Endothelial cell (in vitro differentiated cells): ENCODE measurements at regions not wholly inside any gene's neighbourhood (a gene's known extent, or its start where the extent isn't known, plus 50 kb on each side); places are given as distances from the start of the nearest gene placed in this dataset.

Experiments
- DNase-seq: peaks from one replicate; pipeline ENCODE4 v3.0.0; 2021; ENCODE audit warnings: low spot score
- H3K27ac Mint-ChIP-seq: one replicate; pipeline ENCODE4 v1.8.0; 2021; ENCODE audit warnings: mixed read lengths, inconsistent platforms; ENCODE audit not compliant: unreplicated experiment
- H3K27me3 Mint-ChIP-seq: one replicate; pipeline ENCODE4 v1.8.0; 2021; ENCODE audit warnings: mild to moderate bottlenecking, moderate library complexity, mixed read lengths, inconsistent platforms; ENCODE audit not compliant: unreplicated experiment
- H3K36me3 Mint-ChIP-seq: one replicate; pipeline ENCODE4 v1.8.0; 2021; ENCODE audit warnings: mild to moderate bottlenecking, low read depth, mixed read lengths, inconsistent platforms; ENCODE audit not compliant: unreplicated experiment
- H3K4me1 Mint-ChIP-seq: one replicate; pipeline ENCODE4 v1.8.0; 2021; ENCODE audit warnings: mild to moderate bottlenecking, mixed read lengths, inconsistent platforms; ENCODE audit not compliant: unreplicated experiment
- H3K4me3 Mint-ChIP-seq: one replicate; pipeline ENCODE4 v1.8.0; 2021; ENCODE audit warnings: mild to moderate bottlenecking, mixed read lengths, inconsistent platforms; ENCODE audit not compliant: unreplicated experiment
- H3K9me3 Mint-ChIP-seq: one replicate; pipeline ENCODE4 v1.8.0; 2021; ENCODE audit warnings: mixed read lengths, inconsistent platforms; ENCODE audit not compliant: unreplicated experiment
- TF ChIP-seq, protein P1 (sequence below): fragments of 200-600 bp; sonication (generic); IDR thresholded peaks from one replicate; pipeline ENCODE4 v1.5.0; 2021; ENCODE audit warnings: antibody characterized with exemption; ENCODE audit not compliant: unreplicated experiment

- Mint-ChIP-seq H3K4me3 (no peak overlapping the region), H3K27ac (no peak overlapping the region), H3K27me3 (no peaks in the 10 kb centered on the region), H3K4me1 (no peaks in the 10 kb centered on the region), H3K36me3 (no peaks in the 10 kb centered on the region), H3K9me3 (no peaks in the 10 kb centered on the region)
- TF ChIP-seq, protein P1, sequence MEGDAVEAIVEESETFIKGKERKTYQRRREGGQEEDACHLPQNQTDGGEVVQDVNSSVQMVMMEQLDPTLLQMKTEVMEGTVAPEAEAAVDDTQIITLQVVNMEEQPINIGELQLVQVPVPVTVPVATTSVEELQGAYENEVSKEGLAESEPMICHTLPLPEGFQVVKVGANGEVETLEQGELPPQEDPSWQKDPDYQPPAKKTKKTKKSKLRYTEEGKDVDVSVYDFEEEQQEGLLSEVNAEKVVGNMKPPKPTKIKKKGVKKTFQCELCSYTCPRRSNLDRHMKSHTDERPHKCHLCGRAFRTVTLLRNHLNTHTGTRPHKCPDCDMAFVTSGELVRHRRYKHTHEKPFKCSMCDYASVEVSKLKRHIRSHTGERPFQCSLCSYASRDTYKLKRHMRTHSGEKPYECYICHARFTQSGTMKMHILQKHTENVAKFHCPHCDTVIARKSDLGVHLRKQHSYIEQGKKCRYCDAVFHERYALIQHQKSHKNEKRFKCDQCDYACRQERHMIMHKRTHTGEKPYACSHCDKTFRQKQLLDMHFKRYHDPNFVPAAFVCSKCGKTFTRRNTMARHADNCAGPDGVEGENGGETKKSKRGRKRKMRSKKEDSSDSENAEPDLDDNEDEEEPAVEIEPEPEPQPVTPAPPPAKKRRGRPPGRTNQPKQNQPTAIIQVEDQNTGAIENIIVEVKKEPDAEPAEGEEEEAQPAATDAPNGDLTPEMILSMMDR: no peak
- DNase-seq: no peak
Observed at GRCh38 chr1:83775977-83776603, 222.8 kb downstream of the TTLL7 start.

DNA sequence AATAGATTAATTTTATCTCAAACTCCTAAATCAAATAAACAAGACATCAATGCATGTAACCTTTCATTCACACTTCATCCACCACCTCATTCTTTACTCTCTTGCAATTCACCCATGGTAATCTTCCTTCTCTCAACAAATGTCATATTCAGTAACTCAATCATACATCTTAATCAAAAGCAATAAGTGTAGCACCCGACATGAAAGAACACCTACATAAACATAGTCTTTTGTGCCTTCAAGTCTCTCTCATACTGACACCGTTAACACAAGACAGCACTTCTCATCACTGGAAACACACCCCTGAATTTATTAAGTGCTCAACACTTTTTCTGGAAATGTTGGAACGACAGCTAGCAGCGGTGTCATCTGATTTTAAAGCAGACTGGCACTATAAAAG is 225.9 kb downstream of the TTLL7 start:
- TF ChIP-seq, protein P1: no peak
- DNase-seq: no peak
- Mint-ChIP-seq H3K36me3 (no peaks in the 10 kb centered on the region), H3K4me1 (no peaks in the 10 kb centered on the region), H3K27ac (no peak overlapping the region), H3K9me3 (no peaks in the 10 kb centered on the region), H3K27me3 (no peaks in the 10 kb centered on the region), H3K4me3 (no peak overlapping the region)

GRCh38 chr1:83770319-83770661 is 228.6 kb downstream of the TTLL7 start:
- TF ChIP-seq, protein P1: no peak
- H3K27me3 Mint-ChIP-seq: peaks cover under 1% of the 10 kb centered on the region
- no peaks in the 10 kb centered on the region for H3K9me3 Mint-ChIP-seq
- DNase-seq: no peak
- no peak overlapping the region for H3K4me3 Mint-ChIP-seq
- no peak overlapping the region for H3K27ac Mint-ChIP-seq
- no peaks in the 10 kb centered on the region for H3K36me3 Mint-ChIP-seq
- H3K4me1 Mint-ChIP-seq: no peaks in the 10 kb centered on the region

GRCh38 chr1:83769594-83770318 is 229.2 kb downstream of the TTLL7 start:
- peaks cover 2% of the 10 kb centered on the region for H3K27me3 Mint-ChIP-seq
- no peak overlapping the region for H3K27ac Mint-ChIP-seq
- DNase-seq: no peak
- no peaks in the 10 kb centered on the region for H3K4me1 Mint-ChIP-seq
- no peak overlapping the region for H3K4me3 Mint-ChIP-seq
- no peaks in the 10 kb centered on the region for H3K9me3 Mint-ChIP-seq
- TF ChIP-seq, protein P1: no peak
- H3K36me3 Mint-ChIP-seq: no peaks in the 10 kb centered on the region

- TF ChIP-seq, protein P1: no peak
- no peaks in the 10 kb centered on the region for H3K4me1 Mint-ChIP-seq
- no peak for DNase-seq
- no peak overlapping the region for H3K4me3 Mint-ChIP-seq
- peaks cover 2% of the 10 kb centered on the region for H3K27me3 Mint-ChIP-seq
- no peaks in the 10 kb centered on the region for H3K36me3 Mint-ChIP-seq
- no peak overlapping the region for H3K27ac Mint-ChIP-seq
- H3K9me3 Mint-ChIP-seq: no peaks in the 10 kb centered on the region
Observed at GRCh38 chr1:83769072-83769471, 229.9 kb downstream of the TTLL7 start.
